Activated naive CD4-positive, alpha-beta T cell treated with anti-CD3 and anti-CD28 coated beads, Interleukin-2, amount 50 U/mL, for 24 hours (primary cell): ENCODE measurements at regions not wholly inside any gene's neighbourhood (a gene's known extent, or its start where the extent isn't known, plus 50 kb on each side); places are given as distances from the start of the nearest gene placed in this dataset.

Experiments used
- H3K27ac Mint-ChIP-seq: one replicate; pipeline ENCODE4 v1.8.0; 2021; ENCODE audit warnings: mild to moderate bottlenecking, mixed read lengths
- H3K27me3 Mint-ChIP-seq: one replicate; pipeline ENCODE4 v1.8.0; 2021; ENCODE audit warnings: mixed read lengths
- H3K36me3 Mint-ChIP-seq: one replicate; pipeline ENCODE4 v1.8.0; 2021; ENCODE audit warnings: mixed read lengths
- H3K4me1 Mint-ChIP-seq: one replicate; pipeline ENCODE4 v1.8.0; 2021; ENCODE audit warnings: mixed read lengths
- H3K4me3 Mint-ChIP-seq: one replicate; pipeline ENCODE4 v1.8.0; 2021; ENCODE audit warnings: mild to moderate bottlenecking, mixed read lengths
- H3K9me3 Mint-ChIP-seq: one replicate; pipeline ENCODE4 v1.8.0; 2021; ENCODE audit warnings: mixed read lengths

DNA sequence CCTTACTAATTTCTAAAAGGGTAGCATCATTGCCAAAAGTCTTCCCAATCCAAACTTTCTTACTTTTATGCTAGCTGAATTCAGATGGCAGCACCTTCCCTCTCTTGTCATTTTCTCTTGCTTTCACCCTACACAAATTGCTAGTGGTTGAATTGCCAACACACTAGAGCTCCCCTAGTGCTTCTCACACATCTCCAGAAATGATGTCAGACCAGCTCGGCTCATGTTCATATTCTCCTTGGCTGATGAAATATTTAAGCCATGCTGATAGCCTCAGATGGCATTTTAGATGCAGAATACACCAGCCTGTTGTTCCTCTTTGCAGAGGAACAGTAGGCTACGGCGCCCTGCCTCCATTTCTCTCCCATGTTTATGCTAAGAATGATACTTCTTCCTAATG lies 256.9 kb downstream of the PTBP2 start:
- no peaks in the 10 kb centered on the region for H3K36me3 Mint-ChIP-seq
- peaks cover 12% of the 10 kb centered on the region for H3K27me3 Mint-ChIP-seq
- H3K4me3 Mint-ChIP-seq = no peak overlapping the region

DNA sequence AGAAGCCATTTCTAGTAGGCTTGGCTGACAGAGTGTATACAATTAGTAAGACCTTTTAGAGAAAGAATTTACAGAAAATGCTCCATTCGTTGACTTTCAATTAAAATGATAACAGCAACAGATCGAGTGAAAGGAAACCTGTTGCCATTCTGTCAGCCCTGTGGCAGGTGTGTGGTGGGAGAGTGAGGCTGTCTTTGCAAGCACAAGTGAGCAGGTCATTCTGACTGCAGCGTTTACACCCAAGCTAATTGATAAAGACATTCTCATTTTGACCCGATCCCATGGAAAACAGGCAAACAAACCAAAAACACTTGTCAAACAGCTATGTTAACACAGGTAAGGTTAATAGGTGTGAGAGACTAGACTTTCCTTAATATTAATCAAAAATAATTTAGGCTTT lies 257.3 kb downstream of the PTBP2 start:
- no peaks in the 10 kb centered on the region for H3K36me3 Mint-ChIP-seq
- no peak overlapping the region for H3K4me3 Mint-ChIP-seq
- no peak overlapping the region for H3K27ac Mint-ChIP-seq
- H3K27me3 Mint-ChIP-seq = peaks cover 12% of the 10 kb centered on the region
- no peaks in the 10 kb centered on the region for H3K4me1 Mint-ChIP-seq
- H3K9me3 Mint-ChIP-seq = no peaks in the 10 kb centered on the region

More for the DNA sequence above, 256.9 kb downstream of the PTBP2 start:
- Mint-ChIP-seq H3K4me1 (no peaks in the 10 kb centered on the region), H3K9me3 (no peaks in the 10 kb centered on the region), H3K27ac (no peak overlapping the region)

DNA sequence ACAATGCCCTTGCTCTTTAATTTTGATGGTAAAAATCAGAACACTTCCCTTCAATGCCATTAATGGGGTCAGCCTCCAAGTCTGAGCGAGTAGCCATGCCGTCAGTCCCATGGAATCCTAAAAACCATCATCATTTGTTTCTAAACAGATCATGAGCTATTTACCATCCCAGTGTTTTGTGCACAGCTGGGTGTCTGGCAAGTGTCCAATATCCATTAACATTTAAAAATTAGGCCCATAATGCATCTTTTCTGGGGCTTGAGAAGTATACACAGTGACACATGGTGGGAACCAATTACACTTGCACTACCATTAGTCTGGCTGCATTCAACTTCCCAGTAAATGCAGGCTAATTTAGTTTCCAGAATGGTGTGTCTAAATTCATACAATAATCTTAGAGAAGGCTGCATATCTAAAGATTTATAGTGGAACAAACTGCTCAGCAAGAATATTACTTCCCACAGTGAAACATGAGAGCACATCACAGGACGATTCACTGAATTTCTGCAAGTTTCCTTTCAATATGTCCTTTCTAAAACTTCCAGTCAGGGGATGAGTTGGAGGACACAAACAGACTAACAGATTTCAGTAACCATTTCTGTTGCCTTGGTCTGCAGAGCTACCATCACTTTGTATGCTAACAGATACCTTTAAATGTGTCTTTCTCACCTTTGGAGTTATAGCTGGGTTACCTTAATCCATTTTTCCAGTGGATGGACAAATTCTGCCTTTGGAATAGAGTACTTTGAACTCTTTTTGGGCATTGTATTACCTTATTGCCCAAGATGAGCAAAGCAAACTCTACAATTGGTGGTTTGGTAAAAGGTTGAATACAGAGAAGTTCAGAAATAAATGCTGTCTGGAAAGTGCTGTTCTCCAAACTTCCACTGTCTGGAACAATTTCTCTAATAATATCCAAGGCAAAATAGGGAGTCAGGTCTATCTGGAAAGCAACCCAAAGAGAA lies 258.0 kb downstream of the PTBP2 start:
- Mint-ChIP-seq H3K4me3 (no peak overlapping the region), H3K36me3 (no peaks in the 10 kb centered on the region), H3K9me3 (no peaks in the 10 kb centered on the region), H3K4me1 (no peaks in the 10 kb centered on the region), H3K27ac (no peak overlapping the region), H3K27me3 (peaks cover 12% of the 10 kb centered on the region)

DNA sequence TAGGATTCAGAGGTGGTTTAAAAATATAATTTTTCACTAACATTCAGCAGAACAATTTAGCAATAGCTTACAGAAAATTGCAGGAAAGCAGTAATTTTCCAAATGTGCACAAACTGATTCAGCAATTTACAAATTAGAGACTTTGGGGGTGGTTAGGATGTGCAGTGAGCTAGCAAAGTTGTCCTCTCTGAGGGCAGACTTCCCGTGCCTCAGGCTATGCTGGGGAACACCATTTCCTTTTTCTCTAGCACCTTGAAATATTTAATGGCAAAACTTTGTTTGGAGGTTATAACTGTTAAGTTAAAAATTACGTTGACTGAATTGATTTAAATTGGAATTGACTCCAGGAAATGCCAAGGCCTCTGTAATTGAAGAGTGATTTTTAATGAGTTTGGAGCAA lies 258.9 kb downstream of the PTBP2 start:
- no peaks in the 10 kb centered on the region for H3K4me1 Mint-ChIP-seq
- peaks cover 14% of the 10 kb centered on the region for H3K27me3 Mint-ChIP-seq
- no peaks in the 10 kb centered on the region for H3K9me3 Mint-ChIP-seq
- no peaks in the 10 kb centered on the region for H3K36me3 Mint-ChIP-seq
- H3K4me3 Mint-ChIP-seq = no peak overlapping the region
- no peak overlapping the region for H3K27ac Mint-ChIP-seq

DNA sequence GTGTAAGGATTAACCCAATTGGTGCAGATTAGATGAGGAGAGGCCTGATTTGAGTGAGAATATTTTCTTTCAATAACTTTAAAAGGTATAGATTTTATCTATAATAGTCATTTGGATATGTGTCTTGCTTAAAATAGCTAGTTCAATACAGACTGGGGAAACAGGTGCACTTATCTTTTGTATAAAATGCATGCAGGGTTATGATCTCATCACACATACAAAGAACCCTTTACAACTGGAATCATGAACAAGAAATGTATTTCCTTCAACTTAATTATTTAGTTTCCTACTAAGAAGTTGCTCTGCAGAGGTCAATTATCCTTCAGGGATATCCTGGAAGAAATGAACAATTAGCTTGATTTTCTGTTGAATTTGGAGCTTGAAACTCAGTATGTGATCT lies 259.6 kb downstream of the PTBP2 start:
- Mint-ChIP-seq H3K36me3 (no peaks in the 10 kb centered on the region), H3K27me3 (peaks cover 11% of the 10 kb centered on the region), H3K27ac (no peak overlapping the region), H3K9me3 (no peaks in the 10 kb centered on the region), H3K4me1 (no peaks in the 10 kb centered on the region), H3K4me3 (no peak overlapping the region)

DNA sequence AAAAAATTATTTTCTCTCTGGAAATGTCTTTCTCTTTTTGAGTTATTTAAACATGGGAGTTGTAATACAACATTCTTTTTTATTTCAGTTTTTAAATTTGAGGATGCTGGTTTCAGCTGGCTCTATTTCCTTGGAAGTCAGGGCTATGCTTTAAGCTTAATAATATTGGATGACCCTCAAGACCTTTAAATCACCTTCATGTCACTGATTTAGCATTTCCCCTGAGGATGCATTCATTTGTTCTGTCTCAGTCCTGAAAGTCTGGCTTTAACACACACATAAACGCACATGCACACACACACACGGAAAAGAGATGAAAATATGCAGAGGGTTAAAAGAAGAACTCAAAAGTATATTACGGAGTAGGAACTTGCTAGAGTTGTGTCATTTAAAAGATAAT lies 260.5 kb downstream of the PTBP2 start:
- no peak overlapping the region for H3K4me3 Mint-ChIP-seq
- H3K4me1 Mint-ChIP-seq = no peaks in the 10 kb centered on the region
- H3K9me3 Mint-ChIP-seq = no peaks in the 10 kb centered on the region
- peaks cover 7% of the 10 kb centered on the region for H3K27me3 Mint-ChIP-seq
- no peaks in the 10 kb centered on the region for H3K36me3 Mint-ChIP-seq
- no peak overlapping the region for H3K27ac Mint-ChIP-seq

DNA sequence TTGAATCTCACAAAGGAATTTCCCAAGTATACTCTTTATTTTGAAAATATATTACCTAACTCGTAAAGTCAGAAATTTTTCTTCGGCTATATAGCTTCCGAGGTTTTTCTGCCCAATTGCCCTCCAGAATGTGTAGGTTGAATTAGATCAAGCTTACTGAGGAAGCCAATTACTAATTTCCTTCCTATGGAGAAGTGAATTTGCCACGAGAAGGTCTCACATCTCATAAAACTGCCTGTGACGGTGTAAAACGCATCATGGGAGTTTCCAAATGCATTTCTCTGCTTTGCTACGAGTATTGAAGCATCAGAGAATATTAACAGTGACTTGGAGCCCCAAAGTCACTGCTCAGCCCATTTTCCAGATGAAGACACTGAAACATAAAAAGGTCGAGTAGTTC lies 262.3 kb downstream of the PTBP2 start:
- Mint-ChIP-seq H3K36me3 (no peaks in the 10 kb centered on the region), H3K4me3 (no peak overlapping the region), H3K27me3 (peaks cover 3% of the 10 kb centered on the region), H3K27ac (no peak overlapping the region), H3K9me3 (no peaks in the 10 kb centered on the region), H3K4me1 (no peaks in the 10 kb centered on the region)

DNA sequence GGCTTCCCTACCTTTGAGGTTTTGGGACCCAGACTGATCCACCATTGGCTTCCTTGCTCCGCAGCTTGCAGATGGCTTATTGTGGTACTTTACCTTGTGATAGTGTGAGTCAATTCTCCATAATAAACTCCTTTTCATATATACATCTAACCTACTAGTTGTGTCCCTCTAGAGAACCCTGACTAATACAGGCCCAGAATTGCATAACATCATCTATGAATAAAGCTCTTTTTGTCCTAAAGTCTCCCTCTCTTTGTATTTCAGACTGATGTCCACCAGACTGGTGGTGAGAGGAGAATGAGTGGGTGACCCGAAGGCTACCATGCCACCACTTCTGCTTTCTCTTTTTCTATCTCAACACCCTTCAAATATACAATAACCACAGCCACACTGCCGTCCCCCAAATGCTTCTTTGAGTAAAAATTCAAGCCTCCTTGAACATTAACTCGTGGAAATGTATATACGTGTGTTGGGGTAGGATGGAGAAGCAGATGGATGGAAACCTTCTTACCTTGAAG lies 265.7 kb downstream of the PTBP2 start:
- peaks cover 4% of the 10 kb centered on the region for H3K27me3 Mint-ChIP-seq
- no peaks in the 10 kb centered on the region for H3K9me3 Mint-ChIP-seq
- no peaks in the 10 kb centered on the region for H3K4me1 Mint-ChIP-seq
- H3K27ac Mint-ChIP-seq = no peak overlapping the region
- H3K4me3 Mint-ChIP-seq = no peak overlapping the region
- no peaks in the 10 kb centered on the region for H3K36me3 Mint-ChIP-seq

DNA sequence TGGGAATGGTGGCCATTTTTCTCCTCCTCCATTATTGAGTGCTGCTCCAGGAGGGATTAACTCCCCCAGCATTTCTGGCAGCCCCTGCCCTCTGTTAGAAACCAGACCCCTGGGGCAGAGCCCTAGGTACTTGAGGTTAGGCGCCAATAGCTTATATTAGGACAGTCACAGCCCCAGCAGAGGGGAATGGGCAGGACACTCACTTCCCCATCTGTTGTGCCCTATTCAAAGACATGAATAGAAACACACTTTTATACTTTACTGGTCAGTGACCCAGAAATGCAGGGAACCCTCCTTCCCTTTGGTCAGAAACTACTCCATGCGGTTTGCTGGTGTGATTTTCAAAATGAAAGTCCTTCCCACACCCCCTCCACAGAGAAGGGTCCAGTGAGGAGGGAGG lies 267.7 kb downstream of the PTBP2 start:
- H3K4me1 Mint-ChIP-seq = no peaks in the 10 kb centered on the region
- peaks cover 9% of the 10 kb centered on the region for H3K27me3 Mint-ChIP-seq
- no peaks in the 10 kb centered on the region for H3K36me3 Mint-ChIP-seq
- H3K9me3 Mint-ChIP-seq = no peaks in the 10 kb centered on the region
- H3K27ac Mint-ChIP-seq = no peak overlapping the region
- no peak overlapping the region for H3K4me3 Mint-ChIP-seq

DNA sequence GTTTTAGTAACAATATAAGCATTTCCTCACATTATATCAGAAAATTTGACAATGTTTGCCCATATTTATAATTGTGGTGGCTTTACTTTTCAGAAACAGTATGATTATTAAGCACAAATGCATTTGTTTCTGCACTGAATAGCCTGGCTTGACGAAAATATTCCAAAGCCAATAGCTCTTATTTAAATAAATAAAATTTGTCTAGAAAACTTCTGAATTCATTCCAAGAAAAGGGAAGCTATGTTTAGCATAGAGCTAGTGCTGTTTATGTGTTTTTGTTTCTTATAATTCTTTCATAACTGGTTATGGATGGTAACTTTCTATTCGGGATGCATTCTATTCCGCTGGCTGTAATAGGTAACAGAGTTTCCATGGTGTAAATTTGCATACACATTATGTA lies 268.6 kb downstream of the PTBP2 start:
- no peaks in the 10 kb centered on the region for H3K9me3 Mint-ChIP-seq
- H3K27ac Mint-ChIP-seq = no peak overlapping the region
- H3K27me3 Mint-ChIP-seq = peaks cover 7% of the 10 kb centered on the region
- no peaks in the 10 kb centered on the region for H3K36me3 Mint-ChIP-seq
- no peaks in the 10 kb centered on the region for H3K4me1 Mint-ChIP-seq
- no peak overlapping the region for H3K4me3 Mint-ChIP-seq

DNA sequence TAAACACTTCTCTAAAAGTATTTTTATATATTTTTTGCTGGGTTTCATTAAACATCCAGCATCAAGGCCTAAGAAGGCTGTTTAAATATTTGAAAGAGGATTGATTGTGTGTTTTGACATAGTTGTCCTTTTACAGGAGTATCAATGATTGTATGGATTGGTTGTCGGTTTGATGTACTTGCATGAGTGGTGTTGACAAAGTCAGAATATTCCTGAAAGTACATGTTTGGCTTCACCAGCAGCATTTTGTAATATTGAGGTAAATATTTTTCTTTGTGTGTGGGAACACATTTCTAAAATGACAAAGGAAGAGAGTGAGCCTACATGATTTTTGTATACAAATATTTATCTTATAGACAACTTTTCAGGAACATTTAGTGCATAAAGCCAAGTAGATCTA lies 269.7 kb downstream of the PTBP2 start:
- H3K36me3 Mint-ChIP-seq = no peaks in the 10 kb centered on the region
- peaks cover 7% of the 10 kb centered on the region for H3K27me3 Mint-ChIP-seq
- no peak overlapping the region for H3K27ac Mint-ChIP-seq
- H3K4me3 Mint-ChIP-seq = no peak overlapping the region
- no peaks in the 10 kb centered on the region for H3K9me3 Mint-ChIP-seq
- no peaks in the 10 kb centered on the region for H3K4me1 Mint-ChIP-seq

DNA sequence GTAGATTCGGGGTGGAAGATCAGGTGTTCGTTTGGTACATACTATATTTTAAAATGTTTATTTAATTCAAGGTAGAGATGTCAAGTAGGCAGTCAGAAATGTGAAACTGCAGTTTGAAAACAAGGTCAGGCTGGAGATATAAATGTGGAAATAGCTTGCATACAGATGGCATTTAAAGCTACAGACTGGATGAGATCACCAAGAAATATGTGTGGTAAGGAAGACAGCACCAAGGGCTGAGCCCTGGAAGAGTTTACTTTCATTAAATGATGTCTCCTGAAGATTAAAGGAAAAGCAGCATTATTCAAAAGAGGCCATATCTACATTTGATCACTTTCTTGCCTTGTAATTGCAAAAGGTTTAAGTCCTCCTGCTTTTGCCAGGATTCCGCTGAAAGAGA lies 271.3 kb downstream of the PTBP2 start:
- no peaks in the 10 kb centered on the region for H3K9me3 Mint-ChIP-seq
- H3K27ac Mint-ChIP-seq = no peak overlapping the region
- H3K36me3 Mint-ChIP-seq = no peaks in the 10 kb centered on the region
- no peaks in the 10 kb centered on the region for H3K4me1 Mint-ChIP-seq
- H3K4me3 Mint-ChIP-seq = no peak overlapping the region
- H3K27me3 Mint-ChIP-seq = peaks cover 7% of the 10 kb centered on the region

DNA sequence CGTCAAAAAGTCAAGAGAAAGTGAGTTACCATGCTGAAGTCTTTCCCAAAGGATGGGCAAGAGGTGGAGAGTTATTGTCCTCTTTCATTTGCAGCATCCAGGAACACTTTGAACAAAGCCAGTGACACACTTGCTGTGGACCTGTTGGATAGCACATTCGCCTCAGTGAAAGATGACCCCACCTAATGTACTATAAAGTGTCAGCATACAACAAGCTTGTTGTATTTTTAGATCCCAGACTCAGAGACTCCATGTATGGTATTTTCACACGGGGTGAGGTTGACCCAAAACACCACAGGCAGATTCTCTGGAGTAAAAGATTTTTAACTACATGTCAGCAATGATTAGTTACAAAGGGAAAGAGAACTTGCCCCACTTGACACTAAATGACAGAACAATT lies 273.8 kb downstream of the PTBP2 start:
- H3K36me3 Mint-ChIP-seq = no peaks in the 10 kb centered on the region
- H3K9me3 Mint-ChIP-seq = no peaks in the 10 kb centered on the region
- H3K27ac Mint-ChIP-seq = no peak overlapping the region
- H3K4me1 Mint-ChIP-seq = no peaks in the 10 kb centered on the region
- H3K4me3 Mint-ChIP-seq = no peak overlapping the region
- peaks cover 10% of the 10 kb centered on the region for H3K27me3 Mint-ChIP-seq

DNA sequence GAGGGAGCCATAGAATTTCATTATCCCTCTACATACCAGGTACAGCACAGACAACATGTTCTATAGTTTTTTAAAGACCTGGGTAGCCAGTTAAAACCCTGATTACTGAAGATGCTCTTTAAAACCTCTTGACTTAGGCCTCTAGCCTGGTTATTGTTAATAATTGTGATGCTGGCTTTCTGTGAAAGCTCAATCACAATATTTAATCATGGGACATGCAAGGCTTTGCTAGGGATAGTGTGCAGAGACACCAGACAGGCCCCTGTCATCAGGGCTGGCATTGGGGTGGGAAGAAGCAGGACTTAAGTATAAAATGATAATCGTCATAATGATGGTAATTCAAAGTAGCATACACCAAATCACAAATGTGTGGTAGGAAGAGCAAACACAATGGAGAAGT lies 274.4 kb downstream of the PTBP2 start:
- Mint-ChIP-seq H3K4me1 (no peaks in the 10 kb centered on the region), H3K27me3 (peaks cover 14% of the 10 kb centered on the region), H3K9me3 (no peaks in the 10 kb centered on the region), H3K27ac (no peak overlapping the region), H3K36me3 (no peaks in the 10 kb centered on the region), H3K4me3 (no peak overlapping the region)

DNA sequence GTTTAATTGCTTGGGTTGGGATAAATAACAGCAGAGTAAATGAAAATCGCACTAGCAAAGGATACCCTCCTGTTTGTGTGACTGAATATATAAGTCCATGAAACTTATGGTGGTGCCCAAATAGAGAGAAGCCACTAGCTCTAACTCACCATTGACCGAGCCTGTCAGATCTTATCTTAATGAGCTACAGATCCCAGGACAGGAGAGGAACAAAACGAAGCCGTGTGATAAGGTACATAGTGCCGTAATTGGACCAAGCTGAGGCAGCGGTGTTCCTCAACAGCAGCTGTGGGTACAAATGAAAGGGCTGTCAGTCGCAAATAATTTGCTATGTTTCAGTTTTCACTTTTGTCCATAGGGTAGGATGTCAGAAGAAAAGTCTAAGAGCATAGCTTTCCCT lies 276.1 kb downstream of the PTBP2 start:
- no peak overlapping the region for H3K4me3 Mint-ChIP-seq
- no peak overlapping the region for H3K27ac Mint-ChIP-seq
- H3K4me1 Mint-ChIP-seq = no peaks in the 10 kb centered on the region
- H3K36me3 Mint-ChIP-seq = no peaks in the 10 kb centered on the region
- peaks cover 10% of the 10 kb centered on the region for H3K27me3 Mint-ChIP-seq
- H3K9me3 Mint-ChIP-seq = peaks cover 3% of the 10 kb centered on the region

DNA sequence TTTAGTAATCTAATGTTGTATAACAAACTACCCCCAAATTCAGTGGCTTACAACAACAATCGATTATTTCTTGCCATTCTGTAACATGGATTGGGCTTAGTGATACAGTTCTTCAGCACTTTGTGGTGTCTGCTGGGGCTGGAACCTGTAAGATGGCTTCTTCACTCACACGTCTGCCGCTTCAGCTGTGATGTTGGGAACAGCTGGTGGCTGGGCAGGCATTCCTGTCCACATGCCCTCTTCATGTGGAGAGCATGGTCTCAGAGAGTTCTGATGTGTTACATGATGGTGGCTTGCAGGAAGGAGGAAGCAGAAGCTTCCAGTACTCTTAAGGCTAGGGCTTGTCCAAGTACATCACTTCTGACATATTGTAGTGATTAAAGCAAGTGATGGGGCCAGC lies 276.9 kb downstream of the PTBP2 start:
- Mint-ChIP-seq H3K27me3 (peaks cover 11% of the 10 kb centered on the region), H3K4me3 (no peak overlapping the region), H3K4me1 (no peaks in the 10 kb centered on the region), H3K36me3 (no peaks in the 10 kb centered on the region), H3K9me3 (peaks cover 4% of the 10 kb centered on the region), H3K27ac (no peak overlapping the region)
